GM12892 (cell line): ENCODE measurements at regions not wholly inside any gene's neighbourhood (a gene's known extent, or its start where the extent isn't known, plus 50 kb on each side); places are given as distances from the start of the nearest gene placed in this dataset.

Source experiments
- POLR2A ChIP-seq: IDR thresholded peaks from 2 replicates; pipeline ENCODE4 v1.6.1; 2011; ENCODE audit warnings: low read depth, low read length, control low read depth
- POLR2AphosphoS5 ChIP-seq: IDR thresholded peaks from 2 replicates; pipeline ENCODE4 v1.6.1; 2011; ENCODE audit warnings: low read depth, low read length, control low read depth

GRCh38 chr4:136922066-136922465 is 610.2 kb downstream of the PCDH18 start:
- TF ChIP-seq POLR2AphosphoS5 (no peak), POLR2A (no peak)
